ENCODE measurements at regions not wholly inside any gene's neighbourhood (a gene's known extent, or its start where the extent isn't known, plus 50 kb on each side); places are given as distances from the start of the nearest gene placed in this dataset.
"Not testable (repeated sequence)": the region's sequence is repeated elsewhere in the genome, so short reads cannot be mapped to it uniquely, and the experiment has no call there.

DNA sequence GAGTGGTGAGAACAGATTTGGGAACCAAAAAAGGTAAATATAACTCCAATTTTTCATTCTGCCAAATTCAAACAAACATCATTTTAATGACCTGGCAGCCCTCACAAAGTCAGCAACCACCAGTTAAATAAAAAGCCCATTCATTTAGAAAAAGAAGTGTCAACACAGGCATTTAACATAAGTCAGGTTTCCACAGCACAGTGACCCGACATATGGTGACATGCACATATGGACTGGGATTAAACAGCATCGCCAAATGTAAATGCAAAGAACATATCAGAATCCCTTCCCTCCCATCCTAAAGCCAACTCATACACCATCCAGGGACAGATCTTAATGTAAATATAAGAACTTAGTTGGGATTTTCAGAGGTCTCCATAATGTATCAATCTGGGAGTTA, 293.2 kb downstream of the FGFR2 start:
- DNase-seq (ENCODE audit: low spot score) = no peak

DNA sequence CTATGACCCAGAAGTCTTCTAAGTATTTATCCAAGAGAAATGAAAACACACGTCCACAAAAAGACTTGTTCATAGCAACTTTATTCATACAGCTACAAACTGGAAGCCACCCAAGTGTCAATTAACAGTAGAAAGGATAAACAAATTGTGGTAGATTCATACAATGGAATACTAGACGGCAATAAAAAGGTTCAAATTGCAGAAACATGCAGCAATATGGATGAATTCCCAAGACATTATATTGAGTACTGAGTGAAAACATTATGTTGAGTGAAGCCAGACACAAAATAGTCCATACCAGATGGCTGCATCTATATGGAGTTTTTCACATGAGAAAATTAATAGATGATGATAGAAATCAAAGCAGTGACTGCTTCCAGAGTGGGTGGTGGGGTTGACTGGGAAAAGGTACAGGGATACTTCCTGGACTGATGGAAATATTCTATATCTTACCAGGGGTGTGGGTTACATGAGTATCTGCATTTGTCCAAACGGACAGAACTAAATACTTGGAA, 292.0 kb downstream of the FGFR2 start:
- DNase-seq (ENCODE audit: low spot score) = no peak

DNA sequence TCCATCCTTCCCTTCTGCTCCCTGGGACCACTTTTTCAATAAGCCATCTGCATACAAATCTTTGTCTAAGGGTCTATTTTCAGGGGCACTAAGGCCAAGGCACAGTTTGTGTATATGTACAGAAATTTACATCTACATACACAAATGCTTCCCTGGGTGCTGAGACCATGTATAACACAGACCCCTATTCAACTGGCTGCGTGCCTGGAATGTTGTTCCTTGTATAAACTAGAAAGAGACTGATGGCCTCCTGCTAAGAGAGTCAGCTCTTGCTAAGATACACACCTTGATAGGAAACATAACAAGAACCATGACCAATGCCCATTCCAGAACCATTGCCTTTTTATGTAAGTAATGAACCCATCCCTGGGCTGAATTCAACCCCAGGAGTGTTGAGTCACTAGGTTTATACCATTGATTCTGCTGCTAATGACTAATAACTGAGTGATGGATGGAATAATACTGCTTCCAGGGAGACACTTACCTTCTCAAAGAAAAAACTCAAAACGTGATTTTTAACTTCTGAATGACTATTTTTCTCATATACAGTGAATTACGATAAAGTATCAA, 290.7 kb downstream of the FGFR2 start:
- no peak for DNase-seq (ENCODE audit: low spot score)

DNA sequence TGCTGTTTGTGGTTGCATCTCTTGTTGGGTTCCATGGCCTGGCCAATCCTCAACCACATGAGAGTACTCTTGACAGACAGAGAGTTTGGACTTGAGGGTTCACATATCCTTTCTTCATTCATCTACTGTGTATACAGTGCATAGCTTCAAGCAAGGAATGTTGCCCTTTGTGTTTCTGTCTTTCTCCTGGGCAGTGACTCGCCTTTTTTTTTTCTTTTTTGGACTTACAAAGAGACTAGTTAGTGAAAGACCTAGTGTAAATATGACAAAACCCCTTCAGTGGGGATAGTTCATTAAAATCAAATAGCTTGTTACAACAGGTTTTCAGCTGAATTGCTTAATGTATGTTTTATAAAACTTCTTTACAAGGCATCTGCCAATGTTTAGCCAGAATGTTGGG, 290.2 kb downstream of the FGFR2 start:
- DNase-seq (ENCODE audit: low spot score) = no peak

DNA sequence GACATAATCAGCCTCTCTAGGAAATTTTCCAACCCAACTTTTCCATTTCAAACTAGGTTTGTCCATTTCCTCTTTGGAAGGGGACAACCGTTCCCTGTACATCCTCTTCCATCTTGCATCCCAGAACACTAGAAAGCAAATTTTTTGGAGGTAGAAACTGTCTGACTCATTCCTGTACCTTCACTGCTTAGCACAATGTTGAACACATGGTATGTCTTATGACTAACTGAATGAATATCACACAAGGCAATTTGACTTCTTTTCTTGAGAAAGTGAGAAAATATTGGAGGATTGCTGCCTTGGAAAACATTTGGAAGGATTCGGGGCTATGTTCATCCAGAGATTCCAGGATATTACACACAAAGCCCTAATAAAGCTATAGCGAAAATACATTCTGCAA, 289.1 kb downstream of the FGFR2 start:
- no peak for DNase-seq (ENCODE audit: low spot score)

DNA sequence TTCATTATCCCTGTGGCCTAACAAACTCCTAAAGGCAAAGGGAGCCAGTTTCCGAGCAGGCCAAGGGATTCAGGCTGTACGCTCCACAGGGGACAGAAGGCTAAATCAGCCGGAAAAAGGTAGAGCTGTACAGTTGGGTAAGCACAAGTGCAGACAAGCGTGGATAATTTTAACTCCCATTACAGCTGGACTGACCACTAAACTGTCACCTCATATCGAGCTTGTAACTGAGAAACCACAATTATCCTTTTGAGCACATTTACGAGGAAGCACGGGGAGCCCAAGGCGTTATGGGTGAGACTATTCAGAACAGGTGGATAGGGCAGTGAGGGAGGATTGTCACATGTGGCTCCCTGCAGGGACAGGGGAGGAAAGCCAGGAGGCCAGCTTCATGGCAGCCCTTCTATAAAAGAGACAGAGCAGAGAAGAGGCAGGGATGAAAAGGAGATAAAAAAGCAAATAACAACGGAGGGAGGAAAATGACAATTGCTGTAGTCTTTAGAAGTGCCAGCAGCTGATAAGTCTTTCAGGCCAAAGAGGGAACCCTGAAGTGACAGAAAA, 288.0 kb downstream of the FGFR2 start:
- DNase-seq (ENCODE audit: low spot score) = peak; percentile 70

DNA sequence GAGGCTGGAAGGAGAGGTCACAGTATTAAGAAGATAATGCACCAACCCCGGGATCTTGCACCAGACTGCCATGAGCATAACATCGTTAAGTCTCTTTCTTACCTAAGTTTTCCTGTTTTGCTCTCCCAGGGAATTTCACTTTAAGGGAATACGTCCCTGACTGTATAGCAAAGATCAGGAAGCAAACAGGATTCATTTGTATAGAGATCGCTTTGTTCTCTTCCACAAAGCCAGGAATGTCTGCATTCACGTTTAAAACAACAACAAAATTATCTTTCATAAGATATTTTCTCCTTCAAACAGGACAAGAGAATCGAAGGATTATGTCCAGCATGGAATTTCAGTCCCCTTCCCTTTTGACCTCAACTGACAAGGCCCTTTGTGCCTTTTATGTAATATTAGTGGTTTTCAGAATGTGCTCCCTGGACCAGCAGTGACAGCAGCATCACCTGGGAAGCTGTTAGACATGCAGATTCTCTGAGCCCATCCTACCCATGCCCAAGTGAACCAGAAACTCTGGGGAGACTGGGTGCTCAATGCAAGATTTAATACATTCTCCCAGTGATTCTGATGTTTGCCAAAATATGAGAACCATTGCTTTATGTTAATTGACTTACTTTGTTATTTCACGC, 286.3 kb downstream of the FGFR2 start:
- DNase-seq (ENCODE audit: low spot score) = no peak

DNA sequence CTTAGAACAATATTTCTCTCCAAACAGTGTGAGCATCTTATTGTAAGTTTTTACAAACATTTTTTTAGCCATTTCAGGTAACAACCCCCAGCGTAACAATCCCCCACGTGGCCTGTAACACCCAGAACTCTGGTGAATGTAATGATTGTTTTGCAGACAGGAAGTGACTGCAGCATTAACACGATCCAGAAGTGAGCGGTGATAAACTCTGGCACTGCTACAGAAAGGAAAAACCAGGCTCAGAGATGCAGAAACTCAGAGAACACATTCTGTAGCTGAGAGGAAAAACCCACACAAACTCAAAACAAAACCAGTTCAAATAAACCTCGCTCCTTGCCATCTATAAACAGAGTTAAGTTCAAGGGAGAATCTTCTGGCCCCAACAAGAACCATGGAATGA, 285.7 kb downstream of the FGFR2 start:
- DNase-seq (ENCODE audit: low spot score) = no peak

DNA sequence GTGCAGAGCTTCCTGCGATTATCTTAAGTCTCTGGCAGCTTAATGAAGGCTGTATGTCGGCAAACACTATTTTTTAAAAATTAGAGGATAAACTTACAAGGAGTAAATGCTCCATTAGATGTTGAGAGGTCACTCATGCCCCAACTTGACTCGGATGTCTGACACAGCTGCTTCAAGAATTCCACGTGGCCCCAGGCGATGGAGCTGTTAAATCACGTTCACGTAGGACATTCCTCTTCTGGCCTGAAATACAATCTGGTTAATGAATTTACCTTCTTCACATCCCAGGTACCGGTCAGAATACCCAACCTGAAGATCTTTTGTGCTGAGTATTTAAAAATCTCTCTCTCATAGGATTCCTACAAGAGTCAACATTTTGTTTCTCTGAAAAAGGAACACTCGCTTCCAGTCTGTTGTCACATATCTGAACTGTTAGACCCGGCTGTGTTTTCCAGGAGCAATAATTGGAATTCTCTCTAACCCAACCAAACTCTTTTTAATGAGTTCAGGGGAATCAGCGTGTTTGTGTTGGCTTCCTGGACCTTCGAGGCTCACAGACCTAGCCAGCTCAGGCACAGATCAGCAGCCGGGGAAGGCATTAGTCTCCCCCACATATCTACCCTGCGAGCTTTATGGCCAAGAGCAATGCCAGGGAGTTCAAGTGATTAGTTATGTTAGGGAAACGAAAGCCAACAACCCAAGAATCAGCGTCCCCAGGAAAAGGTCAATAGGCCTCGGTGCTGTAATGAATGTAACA, 284.9 kb downstream of the FGFR2 start:
- DNase-seq (ENCODE audit: low spot score) = no peak

DNA sequence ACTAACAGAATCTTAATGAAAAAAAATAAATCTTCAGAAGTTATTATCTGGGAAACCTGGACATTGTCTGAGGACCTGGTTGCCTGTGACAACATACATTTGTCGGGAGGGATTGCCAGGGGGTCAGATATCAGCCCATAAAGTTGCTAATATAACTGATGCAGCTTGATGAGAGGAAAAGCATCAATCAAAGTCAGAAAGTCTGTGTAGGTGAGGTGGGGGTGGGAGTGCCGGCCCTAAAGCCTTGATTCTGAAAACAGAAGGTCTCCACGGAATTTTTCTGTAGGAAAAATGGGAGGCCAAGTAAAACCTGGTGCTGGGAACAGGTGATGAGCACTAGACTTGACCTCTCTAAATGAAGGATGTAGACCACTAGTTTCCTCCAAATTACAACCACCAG, 281.8 kb downstream of the FGFR2 start:
- no peak for DNase-seq (ENCODE audit: low spot score)

DNA sequence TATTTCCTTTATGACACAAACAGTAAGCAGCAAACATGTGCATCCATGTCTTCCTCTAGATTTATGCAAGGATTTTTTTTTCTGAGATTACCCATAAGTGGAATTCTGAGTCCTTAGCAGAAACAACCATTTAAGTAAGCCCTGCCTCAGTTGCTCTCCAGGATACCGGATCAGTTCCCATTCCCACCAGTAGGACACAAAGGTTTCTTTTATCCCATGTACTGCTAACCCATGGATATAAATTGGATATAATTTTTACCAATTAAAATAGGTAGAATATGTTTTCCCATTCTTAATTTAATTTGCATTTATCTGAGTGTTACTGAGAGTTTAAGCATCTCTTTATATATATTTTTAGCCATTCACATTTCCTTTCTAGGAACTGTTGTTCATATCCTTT, 280.9 kb downstream of the FGFR2 start:
- DNase-seq (ENCODE audit: low spot score) = no peak

DNA sequence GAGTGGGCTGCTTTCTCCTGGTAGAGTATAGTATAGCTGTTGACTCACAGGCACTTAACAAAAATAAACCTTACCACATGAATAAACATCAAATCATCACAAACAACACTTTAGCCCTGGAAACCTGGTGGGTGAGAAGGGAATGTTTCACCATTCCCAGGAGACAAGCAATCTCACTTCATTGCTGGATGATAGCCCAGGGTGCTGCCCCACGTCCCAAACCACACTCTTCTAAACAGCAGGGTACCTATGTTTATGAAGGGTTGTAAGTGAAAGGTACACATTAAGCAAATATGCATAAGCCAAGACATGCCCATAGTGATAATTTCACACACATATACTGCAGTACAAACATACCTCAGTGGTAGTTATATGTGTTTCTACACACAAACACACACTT, 276.2 kb downstream of the FGFR2 start:
- DNase-seq (ENCODE audit: low spot score) = no peak

DNA sequence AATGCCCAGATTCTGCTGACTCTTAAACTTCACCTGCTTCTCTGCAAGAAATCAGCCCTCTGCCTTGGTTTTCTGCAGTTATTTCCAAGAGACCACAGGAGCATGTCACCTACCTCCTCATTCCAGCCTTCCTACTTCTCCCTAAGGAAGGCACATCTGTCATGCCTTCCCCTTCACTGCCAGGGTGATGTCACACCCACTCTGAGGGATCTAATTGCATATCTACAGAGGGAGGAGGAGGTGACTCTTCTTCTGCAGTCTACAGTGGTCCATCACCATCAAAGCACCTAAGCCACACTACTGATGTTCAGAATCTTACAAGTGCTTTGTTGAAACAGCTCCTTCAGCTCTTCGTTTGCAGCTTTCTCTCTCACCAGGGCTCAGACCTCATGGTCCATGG, 275.5 kb downstream of the FGFR2 start:
- no peak for DNase-seq (ENCODE audit: low spot score)

DNA sequence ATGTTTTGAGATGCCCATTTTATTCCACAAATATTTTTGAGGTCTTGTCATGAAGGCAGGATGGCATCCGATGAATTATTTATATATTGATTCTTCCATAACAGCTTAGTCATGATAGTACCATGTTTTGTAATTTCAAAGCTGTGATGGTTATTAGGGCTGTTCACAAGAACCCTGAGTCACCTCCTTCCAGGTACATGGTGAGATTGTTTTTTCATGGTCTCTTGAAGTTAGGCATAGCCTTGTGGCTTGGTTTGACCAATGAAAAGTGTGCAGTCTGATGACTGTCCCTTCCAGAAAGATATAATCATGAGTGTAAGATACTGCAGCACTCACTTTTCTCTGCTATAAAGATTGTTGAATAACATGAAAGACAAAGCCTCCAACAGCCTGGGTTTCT, 274.8 kb downstream of the FGFR2 start:
- no peak for DNase-seq (ENCODE audit: low spot score)

DNA sequence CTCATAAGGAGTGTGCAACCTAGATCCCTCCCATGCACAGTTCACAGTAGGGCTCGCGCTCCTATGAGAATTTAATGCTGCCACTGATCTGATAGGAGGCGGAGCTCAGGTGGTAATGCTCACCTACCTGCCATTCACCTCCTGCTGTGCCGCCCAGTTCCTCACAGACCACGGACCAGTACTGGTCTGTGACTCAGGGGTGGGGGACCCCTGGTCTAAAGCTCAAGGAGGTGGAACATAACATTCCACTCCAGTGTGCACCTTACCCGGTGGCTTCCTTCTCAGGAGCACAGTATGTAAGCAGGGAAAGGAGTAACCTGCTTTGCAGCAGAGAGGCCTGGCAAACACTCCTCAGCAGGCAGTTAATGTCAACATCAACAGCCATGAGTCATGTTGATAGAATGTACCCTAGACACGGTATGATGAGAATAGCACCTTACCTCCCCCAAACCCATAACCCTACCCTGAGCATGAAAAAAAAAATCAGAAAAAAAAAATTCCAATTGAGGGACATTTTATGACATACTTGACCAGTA, 273.5 kb downstream of the FGFR2 start:
- DNase-seq (ENCODE audit: low spot score) = peak; percentile 47

DNA sequence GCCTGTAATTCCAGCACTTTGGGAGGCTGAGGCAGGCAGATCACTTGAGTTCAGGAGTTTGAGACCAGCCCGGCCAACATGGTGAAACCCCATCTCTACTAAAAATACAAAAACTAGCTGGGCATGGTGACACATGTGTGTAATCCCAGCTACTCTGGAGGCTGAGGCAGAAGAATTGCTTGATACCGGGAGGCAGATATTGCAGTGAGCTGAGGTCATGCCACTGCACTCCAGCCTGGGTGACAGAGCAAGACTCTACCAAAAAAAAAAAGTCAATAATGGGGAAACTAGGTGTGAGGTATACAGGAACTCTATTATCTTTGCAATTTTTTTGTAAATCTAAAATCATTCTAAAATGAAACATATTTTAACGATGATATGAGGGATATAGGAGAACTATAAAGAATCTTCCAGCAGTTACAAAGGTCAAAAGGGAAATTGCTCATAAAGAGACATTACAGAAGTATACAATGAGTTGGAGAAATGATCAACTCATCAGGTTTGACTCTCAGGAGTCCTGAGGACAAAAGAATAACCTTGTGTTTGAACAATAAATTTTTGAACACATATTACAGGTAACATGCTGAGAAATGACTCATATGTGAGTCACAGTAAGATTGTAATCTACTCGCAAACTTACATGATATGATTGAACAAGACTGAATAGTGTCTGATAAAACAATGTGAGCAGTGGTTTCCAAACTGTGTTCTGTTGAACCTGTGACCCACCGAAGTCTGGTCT, 272.6 kb downstream of the FGFR2 start:
- no peak for DNase-seq (ENCODE audit: low spot score)

DNA sequence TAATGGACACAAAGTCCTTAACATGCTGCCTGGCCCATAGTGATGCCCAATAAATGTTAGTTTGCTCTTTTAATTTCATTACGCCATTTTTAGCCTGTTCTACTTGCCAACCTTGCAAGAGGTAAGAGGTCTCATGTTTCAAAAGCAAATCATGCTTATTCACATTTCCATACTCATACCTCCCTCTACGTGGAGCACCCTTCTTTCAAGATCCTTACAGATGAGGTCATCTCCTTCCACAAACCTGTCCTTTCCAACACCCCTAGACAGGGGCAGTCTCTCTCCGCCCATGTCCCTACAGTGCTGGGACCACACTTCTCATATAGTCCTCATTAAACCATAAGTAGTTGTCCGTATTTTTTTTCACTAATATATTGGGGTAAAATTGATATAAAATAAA, 271.3 kb downstream of the FGFR2 start:
- DNase-seq (ENCODE audit: low spot score) = no peak

DNA sequence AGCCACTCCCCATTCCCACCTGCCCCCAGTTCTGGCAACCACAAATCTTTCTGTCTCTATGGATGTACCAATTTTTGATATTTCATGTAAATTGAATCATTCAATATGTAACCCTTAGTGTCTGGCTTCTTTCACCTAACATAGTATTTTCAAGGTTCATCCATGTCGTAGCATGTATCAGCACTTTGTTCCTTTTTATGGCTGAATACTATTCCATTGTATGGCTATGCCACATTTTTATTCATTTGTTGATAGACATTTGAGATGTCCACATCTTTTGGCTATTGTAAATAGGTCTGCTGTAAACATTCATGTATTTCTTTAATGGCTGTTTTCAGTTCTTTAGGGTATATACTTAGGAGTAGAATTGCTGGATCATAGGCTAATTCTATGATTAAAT, 270.5 kb downstream of the FGFR2 start:
- no peak for DNase-seq (ENCODE audit: low spot score)

DNA sequence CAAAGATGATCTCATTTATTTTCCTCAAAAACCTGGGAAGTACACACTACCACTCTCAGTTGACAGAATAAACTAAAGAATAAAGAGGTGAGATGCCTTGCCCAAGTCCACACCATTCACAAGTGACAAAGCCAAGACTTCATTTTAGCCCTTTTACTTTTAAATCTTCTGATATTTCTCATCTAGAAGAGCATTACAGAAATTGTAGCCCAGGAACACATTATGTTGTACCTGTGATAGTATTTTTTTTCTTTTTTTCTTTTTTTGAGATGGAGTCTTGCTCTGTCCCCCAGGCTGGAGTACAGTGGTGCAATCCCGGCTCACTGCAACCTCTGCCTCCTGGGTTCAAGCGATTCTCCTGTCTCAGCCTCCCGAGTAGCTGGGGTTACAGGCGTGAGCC, 268.6 kb downstream of the FGFR2 start:
- DNase-seq (ENCODE audit: low spot score) = not testable (repeated sequence)

DNA sequence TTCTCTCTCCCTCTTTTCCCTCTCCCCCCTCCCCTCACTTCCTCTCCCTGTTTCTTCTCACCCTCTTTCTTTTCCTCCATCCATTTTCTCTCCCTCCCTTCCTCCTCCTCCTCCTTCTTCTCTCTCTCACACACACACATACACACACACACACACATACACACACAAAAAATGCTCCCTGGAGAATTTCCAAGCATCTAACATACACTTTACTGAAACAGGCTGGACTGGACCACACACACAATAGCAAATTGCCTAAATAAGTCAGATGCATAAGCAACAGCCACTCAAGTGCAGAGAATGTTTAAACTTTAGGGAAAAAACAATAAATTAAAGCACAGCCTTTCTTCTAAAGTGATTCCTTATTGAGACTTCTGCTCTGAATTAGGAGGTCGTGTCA, 267.7 kb downstream of the FGFR2 start:
- no peak for DNase-seq (ENCODE audit: low spot score)

DNA sequence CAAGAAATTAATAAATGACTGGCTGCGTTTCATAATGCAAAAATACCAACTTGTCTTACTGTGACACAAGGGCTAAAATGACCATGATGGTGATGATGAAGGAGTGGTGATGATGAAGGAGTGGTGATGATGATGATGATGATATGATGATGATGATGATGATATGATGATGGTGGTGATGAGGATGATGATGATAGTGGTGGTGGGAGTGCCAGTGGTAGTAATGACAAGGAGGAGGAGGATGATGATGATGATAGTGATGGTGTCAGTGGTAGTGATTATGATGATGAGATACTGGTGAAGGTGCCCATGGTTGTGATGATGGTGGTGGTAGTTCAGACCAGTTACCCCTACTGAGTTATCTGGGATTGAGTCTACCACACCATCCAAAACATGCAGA, 265.9 kb downstream of the FGFR2 start:
- DNase-seq (ENCODE audit: low spot score) = no peak
